ENCODE measurements at regions not wholly inside any gene's neighbourhood (a gene's known extent, or its start where the extent isn't known, plus 50 kb on each side); places are given as distances from the start of the nearest gene placed in this dataset.

DNA sequence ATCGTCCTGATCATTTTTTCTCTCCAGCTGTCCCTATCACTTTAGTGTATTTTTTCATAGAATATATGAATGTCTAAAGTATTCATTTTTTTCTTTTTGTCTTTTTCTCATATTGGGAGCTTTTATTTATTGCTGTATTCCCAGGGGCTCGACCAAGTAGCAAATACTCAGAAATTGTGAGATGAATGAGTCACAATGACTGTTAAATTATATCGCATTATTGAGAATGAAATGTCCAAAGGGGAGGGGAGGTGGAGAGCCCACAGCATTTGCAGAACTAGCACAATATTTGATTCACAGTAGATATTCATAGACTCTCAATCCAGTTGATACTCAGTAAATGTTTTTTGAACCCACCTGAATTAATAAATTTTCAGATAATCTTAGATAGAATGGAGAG, 543.6 kb upstream of the FAM241A start:
- Histone ChIP-seq H3K4me2 (replicated peaks; ENCODE audit: low read depth, low read length, poor library complexity, severe bottlenecking) (no peak overlapping the region), H2AFZ (ENCODE audit: insufficient read depth, low read depth, low read length, poor library complexity, severe bottlenecking) (no peak overlapping the region), H3K4me1 (ENCODE audit: control insufficient read depth in 2 of 2, insufficient read depth in 2 of 2, low read length in 2 of 2) (no peaks in the 10 kb centered on the region), H3K9ac (ENCODE audit: low read length) (no peak overlapping the region), H4K20me1 (ENCODE audit: control insufficient read depth, insufficient read depth, low read length, poor library complexity, severe bottlenecking) (no peaks in the 10 kb centered on the region), H3K79me2 (ENCODE audit: control insufficient read depth, insufficient read depth, low read length) (no peaks in the 10 kb centered on the region), H3K36me3 (replicated peaks in 1 of 2; ENCODE audit: control extremely low read depth in 1 of 2, control insufficient read depth in 1 of 2, extremely low read depth in 1 of 2, insufficient read depth in 2 of 2, low read length in 1 of 2) (no peaks in the 10 kb centered on the region), H3K27me3 (replicated peaks in 1 of 4; ENCODE audit: control extremely low read depth in 1 of 4, control insufficient read depth in 3 of 4, insufficient read depth in 4 of 4, low read length in 3 of 4) (no peaks in the 10 kb centered on the region), H3K9me3 (ENCODE audit: control extremely low read depth in 1 of 3, control insufficient read depth in 2 of 3, insufficient read depth in 1 of 3, low read length in 2 of 3) (no peaks in the 10 kb centered on the region), H3K27ac (ENCODE audit: low read length in 2 of 2) (no peak overlapping the region), H3K4me3 (ENCODE audit: control extremely low read depth in 1 of 5, extremely low read depth in 1 of 5, insufficient read depth in 1 of 5, low read depth in 2 of 5, low read length in 4 of 5) (no peak overlapping the region)
- WGBS (ENCODE audit: insufficient coverage): no CpG with 5 or more reads among the region's 3 CpGs
- Mint-ChIP-seq H3K9me3 (ENCODE audit: insufficient read depth) (no peaks in the 10 kb centered on the region), H3K4me1 (no peaks in the 10 kb centered on the region), H3K4me3 (no peak overlapping the region), H3K27ac (no peak overlapping the region), H3K27me3 (peaks cover 3% of the 10 kb centered on the region)
- intact Hi-C loops (cut with micrococcal nuclease): no loop called here
- CTCF ChIA-PET: no interaction called here
- POLR2A ChIA-PET: no interaction called here
- DNase-seq (no peak), ATAC-seq (ENCODE audit: low read depth) (no peak)
- no peak for TF ChIP-seq EZH2 (IDR thresholded peaks at IDR 0.05; ENCODE audit: borderline replicate concordance, insufficient read depth, low read depth, low read length, poor library complexity, severe bottlenecking)
- TF ChIP-seq, protein P1, sequence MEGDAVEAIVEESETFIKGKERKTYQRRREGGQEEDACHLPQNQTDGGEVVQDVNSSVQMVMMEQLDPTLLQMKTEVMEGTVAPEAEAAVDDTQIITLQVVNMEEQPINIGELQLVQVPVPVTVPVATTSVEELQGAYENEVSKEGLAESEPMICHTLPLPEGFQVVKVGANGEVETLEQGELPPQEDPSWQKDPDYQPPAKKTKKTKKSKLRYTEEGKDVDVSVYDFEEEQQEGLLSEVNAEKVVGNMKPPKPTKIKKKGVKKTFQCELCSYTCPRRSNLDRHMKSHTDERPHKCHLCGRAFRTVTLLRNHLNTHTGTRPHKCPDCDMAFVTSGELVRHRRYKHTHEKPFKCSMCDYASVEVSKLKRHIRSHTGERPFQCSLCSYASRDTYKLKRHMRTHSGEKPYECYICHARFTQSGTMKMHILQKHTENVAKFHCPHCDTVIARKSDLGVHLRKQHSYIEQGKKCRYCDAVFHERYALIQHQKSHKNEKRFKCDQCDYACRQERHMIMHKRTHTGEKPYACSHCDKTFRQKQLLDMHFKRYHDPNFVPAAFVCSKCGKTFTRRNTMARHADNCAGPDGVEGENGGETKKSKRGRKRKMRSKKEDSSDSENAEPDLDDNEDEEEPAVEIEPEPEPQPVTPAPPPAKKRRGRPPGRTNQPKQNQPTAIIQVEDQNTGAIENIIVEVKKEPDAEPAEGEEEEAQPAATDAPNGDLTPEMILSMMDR (IDR thresholded peaks at IDR 0.05): no peak

DNA sequence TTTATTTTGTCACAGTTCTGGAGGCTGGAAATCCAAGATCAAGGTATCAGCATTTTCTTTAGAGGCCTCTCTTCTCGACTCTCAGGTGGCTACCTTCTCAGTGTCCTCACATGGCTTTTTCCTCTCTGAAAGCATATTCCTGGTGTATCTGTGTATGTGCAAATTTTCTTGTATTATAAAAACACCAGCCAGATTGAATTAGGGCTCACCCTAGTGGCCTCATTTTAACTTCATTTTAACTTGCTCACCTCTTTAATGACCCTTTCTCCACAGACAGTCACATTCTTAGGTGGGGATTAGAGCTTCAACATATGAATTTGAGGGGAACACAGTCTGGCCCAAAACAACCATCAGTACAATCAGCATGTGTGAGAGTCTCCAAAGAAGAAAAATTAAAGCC, 542.4 kb upstream of the FAM241A start:
- DNase-seq: no peak
- Histone ChIP-seq H3K9ac (ENCODE audit: low read length) (no peak overlapping the region), H3K36me3 (replicated peaks in 1 of 2; ENCODE audit: control extremely low read depth in 1 of 2, control insufficient read depth in 1 of 2, extremely low read depth in 1 of 2, insufficient read depth in 2 of 2, low read length in 1 of 2) (no peaks in the 10 kb centered on the region), H3K9me3 (ENCODE audit: control extremely low read depth in 1 of 3, control insufficient read depth in 2 of 3, insufficient read depth in 1 of 3, low read length in 2 of 3) (no peaks in the 10 kb centered on the region), H3K4me1 (ENCODE audit: control insufficient read depth in 2 of 2, insufficient read depth in 2 of 2, low read length in 2 of 2) (no peaks in the 10 kb centered on the region), H2AFZ (ENCODE audit: insufficient read depth, low read depth, low read length, poor library complexity, severe bottlenecking) (no peak overlapping the region), H3K79me2 (ENCODE audit: control insufficient read depth, insufficient read depth, low read length) (no peaks in the 10 kb centered on the region), H3K4me2 (replicated peaks; ENCODE audit: low read depth, low read length, poor library complexity, severe bottlenecking) (no peak overlapping the region), H3K4me3 (ENCODE audit: control extremely low read depth in 1 of 5, extremely low read depth in 1 of 5, insufficient read depth in 1 of 5, low read depth in 2 of 5, low read length in 4 of 5) (no peak overlapping the region), H3K27ac (ENCODE audit: low read length in 2 of 2) (no peak overlapping the region), H4K20me1 (ENCODE audit: control insufficient read depth, insufficient read depth, low read length, poor library complexity, severe bottlenecking) (no peaks in the 10 kb centered on the region), H3K27me3 (replicated peaks in 1 of 4; ENCODE audit: control extremely low read depth in 1 of 4, control insufficient read depth in 3 of 4, insufficient read depth in 4 of 4, low read length in 3 of 4) (no peaks in the 10 kb centered on the region)
- TF ChIP-seq, protein P1 (IDR thresholded peaks at IDR 0.05): no peak
- TF ChIP-seq EZH2 (IDR thresholded peaks at IDR 0.05; ENCODE audit: borderline replicate concordance, insufficient read depth, low read depth, low read length, poor library complexity, severe bottlenecking): no peak
- Mint-ChIP-seq H3K9me3 (ENCODE audit: insufficient read depth) (no peaks in the 10 kb centered on the region), H3K4me3 (no peak overlapping the region), H3K27me3 (peaks cover 3% of the 10 kb centered on the region), H3K4me1 (no peaks in the 10 kb centered on the region), H3K27ac (no peak overlapping the region)
- no CpG with 5 or more reads among the region's 1 CpG for WGBS (ENCODE audit: insufficient coverage)
- CTCF ChIA-PET: no interaction called here
- POLR2A ChIA-PET: no interaction called here
- ATAC-seq (ENCODE audit: low read depth): no peak
- intact Hi-C loops (cut with micrococcal nuclease): no loop called here

Data from B cell (primary cell).